Testis (tissue), 2 donors: ENCODE measurements at regions not wholly inside any gene's neighbourhood (a gene's known extent, or its start where the extent isn't known, plus 50 kb on each side); places are given as distances from the start of the nearest gene placed in this dataset.
A peak's percentile ranks its signal among the peaks of the same experiment; 100 is the strongest.

Experiments used
- DNase-seq: peaks from one replicate; pipeline ENCODE4 v3.0.0-alpha.2; 2019
- H3K27ac ChIP-seq, 2 donors: fragments of 200-600 bp; sonication (generic); one replicate each; pipeline ENCODE4 v1.5.1; 2019
- H3K27me3 ChIP-seq: fragments of 200-600 bp; sonication (generic); one replicate; pipeline ENCODE4 v1.5.1; 2019
- H3K36me3 ChIP-seq: fragments of 200-600 bp; sonication (generic); one replicate; pipeline ENCODE4 v1.5.1; 2017; ENCODE audit warnings: low read depth; ENCODE audit errors: missing control alignments
- H3K4me1 ChIP-seq: fragments of 200-600 bp; sonication (generic); one replicate; pipeline ENCODE4 v1.5.1; 2019
- H3K4me3 ChIP-seq, 2 donors: fragments of 200-600 bp; sonication (generic); one replicate each; pipeline ENCODE4 v1.5.1; 2017 to 2019
- H3K9me3 ChIP-seq: fragments of 200-600 bp; sonication (generic); one replicate; pipeline ENCODE4 v1.5.1; 2017
- CTCF ChIP-seq, 3 experiments: fragments of 450-650 bp in 2 of 3; fragments of 200-600 bp in 1 of 3; sonication (generic) in 1 of 3; IDR thresholded peaks; one replicate each; pipeline ENCODE4 v1.5.1; 2016 to 2019; ENCODE audit warnings: antibody characterized with exemption in 3 of 3, mild to moderate bottlenecking in 2 of 3, moderate library complexity in 1 of 3
- POLR2A ChIP-seq: fragments of 450-650 bp; IDR thresholded peaks from one replicate; pipeline ENCODE4 v1.6.1; 2017; ENCODE audit warnings: antibody characterized with exemption, mild to moderate bottlenecking, moderate library complexity
- WGBS, 2 donors: methylation state at CpG; one replicate each; pipeline ENCODE4 v1.1.5; 2018; 5-methylcytosine and 5-hydroxymethylcytosine counted together
- intact Hi-C: fragments of 100-400 bp; cut with DNase I; formaldehyde crosslinking; loops from one replicate; pipeline ENCODE4 v1.15.1; 2023; ENCODE audit warnings: low total_unique reads

- intact Hi-C loops: no loop called here
- Histone ChIP-seq H3K27me3 (no peaks in the 10 kb centered on the region), H3K9me3 (no peaks in the 10 kb centered on the region), H3K36me3 (no peaks in the 10 kb centered on the region), H3K4me3 (peak overlapping the region in 1 of 2 donors; percentile 49), H3K4me1 (no peaks in the 10 kb centered on the region), H3K27ac (no peak overlapping the region)
- DNase-seq: peak; percentile 26
- 4% methylated on average over 20 of the region's 28 CpGs; no CpG with 5 or more reads in 1 of the 2 donors for WGBS, 2 donors
- TF ChIP-seq CTCF (IDR thresholded peaks at IDR 0.05) (peak in 1 of 3 experiments; percentile 8), POLR2A (no peak)
These were observed 470.6 kb downstream of the PTPRU start for GRCh38 chr1:29706936-29707335.

GRCh38 chr1:29704430-29704829, 468.1 kb downstream of the PTPRU start:
- no peak for TF ChIP-seq CTCF (IDR thresholded peaks at IDR 0.05)
- TF ChIP-seq POLR2A: no peak
- Histone ChIP-seq H3K4me3 (no peak overlapping the region), H3K36me3 (no peaks in the 10 kb centered on the region), H3K27me3 (no peaks in the 10 kb centered on the region), H3K27ac (no peak overlapping the region), H3K4me1 (no peaks in the 10 kb centered on the region), H3K9me3 (no peaks in the 10 kb centered on the region)
- WGBS, 2 donors: 70 to 84% methylated on average over 2 of the region's 2 CpGs
- DNase-seq: no peak
- intact Hi-C loops: no loop called here

GRCh38 chr1:29703596-29704370, 467.5 kb downstream of the PTPRU start:
- Histone ChIP-seq H3K4me3 (no peak overlapping the region), H3K27me3 (no peaks in the 10 kb centered on the region), H3K36me3 (no peaks in the 10 kb centered on the region), H3K9me3 (no peaks in the 10 kb centered on the region), H3K4me1 (no peaks in the 10 kb centered on the region), H3K27ac (no peak overlapping the region)
- intact Hi-C loops: no loop called here
- peak; percentile 39 for DNase-seq
- WGBS, 2 donors: 44 to 50% methylated on average over 4 to 8 of the region's 8 CpGs
- peak in 2 of 3 experiments; percentile 36 to 72 for TF ChIP-seq CTCF (IDR thresholded peaks at IDR 0.05)
- TF ChIP-seq POLR2A: no peak

- no peaks in the 10 kb centered on the region for H3K36me3 ChIP-seq
- TF ChIP-seq CTCF (IDR thresholded peaks at IDR 0.05): no peak
- no peak for TF ChIP-seq POLR2A
- intact Hi-C loops: no loop called here
- H3K4me3 ChIP-seq: no peak overlapping the region
- 38 to 56% methylated on average over 1 of the region's 1 CpG for WGBS, 2 donors
- no peaks in the 10 kb centered on the region for H3K9me3 ChIP-seq
- DNase-seq: no peak
- H3K27ac ChIP-seq: no peak overlapping the region
- H3K4me1 ChIP-seq: no peaks in the 10 kb centered on the region
- no peaks in the 10 kb centered on the region for H3K27me3 ChIP-seq
These were observed 464.2 kb downstream of the PTPRU start for GRCh38 chr1:29700491-29700890.

GRCh38 chr1:29698626-29699025, 462.3 kb downstream of the PTPRU start:
- DNase-seq: no peak
- intact Hi-C loops: no loop called here
- TF ChIP-seq CTCF (IDR thresholded peaks at IDR 0.05) (no peak), POLR2A (no peak)
- no peak overlapping the region for H3K4me3 ChIP-seq
- H3K27ac ChIP-seq: no peak overlapping the region
- H3K9me3 ChIP-seq: no peaks in the 10 kb centered on the region
- WGBS, 2 donors: 83 to 100% methylated on average over 5 to 12 of the region's 12 CpGs
- H3K4me1 ChIP-seq: no peaks in the 10 kb centered on the region
- no peaks in the 10 kb centered on the region for H3K36me3 ChIP-seq
- H3K27me3 ChIP-seq: no peaks in the 10 kb centered on the region
